ENCODE measurements at regions not wholly inside any gene's neighbourhood (a gene's known extent, or its start where the extent isn't known, plus 50 kb on each side); places are given as distances from the start of the nearest gene placed in this dataset.
"Not testable (repeated sequence)": the region's sequence is repeated elsewhere in the genome, so short reads cannot be mapped to it uniquely, and the experiment has no call there.

GRCh38 chr1:194870860-194871259 is 1684.4 kb upstream of the B3GALT2 start:
- DNase-seq (ENCODE audit: low read depth) = no peak
- TF ChIP-seq CTCF (IDR thresholded peaks at IDR 0.05; ENCODE audit: insufficient read depth, low read depth, low read length) = no peak
- no peak overlapping the region for H3K4me3 ChIP-seq (ENCODE audit: low read depth, low read length)

DNA sequence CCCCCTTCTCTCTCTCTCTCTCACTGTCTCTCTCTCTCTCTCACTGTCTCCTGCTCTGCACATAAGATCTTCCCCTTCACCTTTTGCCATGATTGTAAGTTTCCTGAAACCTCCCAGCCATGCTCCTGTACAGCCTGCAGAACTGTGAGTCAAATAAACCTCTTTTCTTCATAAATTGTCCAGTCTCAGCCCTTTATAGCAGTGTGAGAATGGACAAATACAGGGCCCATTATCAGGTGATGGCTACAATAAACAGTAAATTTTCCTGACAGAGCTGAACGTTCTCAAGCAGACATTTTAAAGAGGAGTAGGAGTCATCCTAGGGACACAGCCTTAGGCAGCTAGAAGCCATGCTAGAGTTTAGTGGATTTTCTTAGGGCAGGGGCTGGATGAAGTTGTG is 1679.7 kb upstream of the B3GALT2 start:
- DNase-seq (ENCODE audit: low read depth) = no peak
- TF ChIP-seq CTCF (IDR thresholded peaks at IDR 0.05; ENCODE audit: insufficient read depth, low read depth, low read length) = no peak

GRCh38 chr1:194865383-194865782 is 1679.0 kb upstream of the B3GALT2 start:
- TF ChIP-seq CTCF (IDR thresholded peaks at IDR 0.05; ENCODE audit: insufficient read depth, low read depth, low read length) = no peak
- no peak overlapping the region for H3K4me3 ChIP-seq (ENCODE audit: low read depth, low read length)
- DNase-seq (ENCODE audit: low read depth) = no peak

More for the DNA sequence above, 1679.7 kb upstream of the B3GALT2 start:
- no peak overlapping the region for H3K4me3 ChIP-seq (ENCODE audit: low read depth, low read length)

DNA sequence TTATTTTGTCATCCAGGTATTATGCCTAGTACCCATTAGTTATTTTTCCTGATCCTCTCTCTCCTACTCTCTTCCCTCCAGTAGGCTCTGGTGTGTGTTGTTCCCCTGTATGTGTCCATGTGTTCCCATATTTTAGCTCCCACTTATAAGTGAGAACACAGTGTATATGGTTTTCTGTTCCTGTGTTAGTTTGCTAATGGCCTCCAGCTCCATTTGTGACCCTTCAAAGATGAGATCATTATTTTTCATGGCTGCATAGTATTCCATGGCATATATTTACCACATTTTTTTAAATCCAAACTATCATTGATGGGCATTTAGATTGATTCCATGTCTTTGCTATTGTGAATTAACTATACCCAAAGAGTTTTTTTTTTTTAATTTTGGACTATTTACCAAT is 1675.7 kb upstream of the B3GALT2 start:
- no peak overlapping the region for H3K4me3 ChIP-seq (ENCODE audit: low read depth, low read length)
- DNase-seq (ENCODE audit: low read depth) = no peak
- TF ChIP-seq CTCF (IDR thresholded peaks at IDR 0.05; ENCODE audit: insufficient read depth, low read depth, low read length) = no peak

GRCh38 chr1:194860248-194861201 is 1674.1 kb upstream of the B3GALT2 start:
- TF ChIP-seq CTCF (IDR thresholded peaks at IDR 0.05; ENCODE audit: insufficient read depth, low read depth, low read length) = no peak
- DNase-seq (ENCODE audit: low read depth) = no peak
- H3K4me3 ChIP-seq (ENCODE audit: low read depth, low read length) = no peak overlapping the region

- DNase-seq (ENCODE audit: low read depth); H3K4me3 ChIP-seq (ENCODE audit: low read depth, low read length): not testable (repeated sequence)
These were observed 1673.2 kb upstream of the B3GALT2 start for GRCh38 chr1:194859481-194860154.

GRCh38 chr1:194858811-194859480 is 1672.5 kb upstream of the B3GALT2 start:
- H3K4me3 ChIP-seq (ENCODE audit: low read depth, low read length); DNase-seq (ENCODE audit: low read depth): not testable (repeated sequence)

All from fibroblast of villous mesenchyme (primary cell).